Naive thymus-derived CD4-positive, alpha-beta T cell (primary cell): ENCODE measurements at regions not wholly inside any gene's neighbourhood (a gene's known extent, or its start where the extent isn't known, plus 50 kb on each side); places are given as distances from the start of the nearest gene placed in this dataset.

Source experiments
- ATAC-seq: fragments of 150-1000 bp; cut with Tn5 transposase; 2 replicates; pipeline ENCODE4 v1.10.0; 2021; ENCODE audit warnings: mild to moderate bottlenecking, moderate library complexity
- CTCF ChIA-PET: fragments of 350-600 bp; sonication (Branson Sonifier 250); formaldehyde crosslinking; loops from one replicate; lab custom pipeline; 2021; ENCODE audit warnings: antibody characterized with exemption; lab: Charles Lee
- POLR2A ChIA-PET: fragments of 350-600 bp; sonication (Branson Sonifier 250); formaldehyde crosslinking; loops from one replicate; lab custom pipeline; 2021; ENCODE audit warnings: antibody characterized with exemption, inconsistent platforms; lab: Charles Lee
- DNase-seq, 9 donors: peaks; one replicate each; pipeline versions ENCODE4 v3.0.0 to v3.0.0-alpha.2; 2020 to 2022; ENCODE audit warnings: mixed read lengths in 1 of 9
- H3K27ac ChIP-seq: one replicate; pipeline ENCODE4 v1.7.0; 2013; ENCODE audit warnings: mild to moderate bottlenecking, low read depth, low read length, moderate library complexity
- H3K27me3 ChIP-seq, 2 donors: one replicate each; pipeline ENCODE4 v1.7.0; 2013; ENCODE audit warnings: low read length in 2 of 2, mild to moderate bottlenecking in 2 of 2, moderate library complexity in 2 of 2; ENCODE audit not compliant: control insufficient read depth in 2 of 2, insufficient read depth in 2 of 2
- H3K36me3 ChIP-seq, 3 experiments: 1 replicate in 2 of 3; 2 replicates in 1 of 3; pipeline ENCODE4 v1.7.0; 2013; ENCODE audit warnings: low read length in 3 of 3, mild to moderate bottlenecking in 3 of 3, moderate library complexity in 1 of 3; ENCODE audit not compliant: insufficient read depth in 3 of 3, control insufficient read depth in 2 of 3
- H3K4me1 ChIP-seq, 2 donors: one replicate each; pipeline ENCODE4 v1.7.0; 2013; ENCODE audit warnings: low read length in 2 of 2, mild to moderate bottlenecking in 2 of 2, moderate library complexity in 1 of 2; ENCODE audit not compliant: control insufficient read depth in 2 of 2, insufficient read depth in 2 of 2
- H3K4me3 ChIP-seq: 2 replicates; pipeline ENCODE4 v1.7.0; 2013; ENCODE audit warnings: mild to moderate bottlenecking, low read length
- H3K9me3 ChIP-seq, 3 experiments: 1 replicate in 2 of 3; 2 replicates in 1 of 3; pipeline ENCODE4 v1.7.0; 2013; ENCODE audit warnings: low read length in 3 of 3; ENCODE audit not compliant: control insufficient read depth in 2 of 3
- H3K27ac Mint-ChIP-seq, 9 donors: one replicate each; pipeline ENCODE4 v1.8.0; 2020 to 2022; ENCODE audit warnings: mixed read lengths in 9 of 9, mild to moderate bottlenecking in 8 of 9, moderate library complexity in 5 of 9, inconsistent platforms in 2 of 9
- H3K27me3 Mint-ChIP-seq, 5 donors: one replicate each; pipeline ENCODE4 v1.8.0; 2021 to 2022; ENCODE audit warnings: mixed read lengths in 5 of 5, mild to moderate bottlenecking in 1 of 5
- H3K36me3 Mint-ChIP-seq, 5 donors: one replicate each; pipeline ENCODE4 v1.8.0; 2020 to 2022; ENCODE audit warnings: mixed read lengths in 5 of 5, mild to moderate bottlenecking in 3 of 5, inconsistent platforms in 1 of 5
- H3K4me1 Mint-ChIP-seq, 7 donors: one replicate each; pipeline ENCODE4 v1.8.0; 2020 to 2022; ENCODE audit warnings: mixed read lengths in 7 of 7, mild to moderate bottlenecking in 3 of 7, inconsistent platforms in 1 of 7
- H3K4me3 Mint-ChIP-seq, 10 donors: one replicate each; pipeline ENCODE4 v1.8.0; 2020 to 2022; ENCODE audit warnings: mild to moderate bottlenecking in 10 of 10, mixed read lengths in 10 of 10, moderate library complexity in 6 of 10, inconsistent platforms in 2 of 10
- H3K9me3 Mint-ChIP-seq, 11 donors: one replicate each; pipeline ENCODE4 v1.8.0; 2020 to 2022; ENCODE audit warnings: mixed read lengths in 11 of 11, mild to moderate bottlenecking in 4 of 11, inconsistent platforms in 1 of 11, moderate library complexity in 1 of 11
- intact Hi-C, 2 donors: fragments of 100-400 bp; cut with micrococcal nuclease; formaldehyde crosslinking; loops; one replicate each; pipeline ENCODE4 v1.15.1; 2023

- no peak for ATAC-seq
- intact Hi-C loops, result no loop called here
- H3K27me3 Mint-ChIP-seq, result peaks cover 0 to 20% (median 10%) of the 10 kb centered on the region in 5 donors
Measured at GRCh38 chr3:102329561-102329960, 105.3 kb upstream of the ZPLD1 start.

GRCh38 chr3:102332205-102332604 is 102.6 kb upstream of the ZPLD1 start:
- ATAC-seq, result no peak
- H3K36me3 Mint-ChIP-seq, result no peaks in the 10 kb centered on the region
- no peaks in the 10 kb centered on the region for H3K4me1 Mint-ChIP-seq
- Histone ChIP-seq H3K36me3 (no peaks in the 10 kb centered on the region), H3K4me1 (no peaks in the 10 kb centered on the region), H3K27me3 (peaks cover 0 to 5% of the 10 kb centered on the region in 2 donors), H3K4me3 (no peak overlapping the region), H3K27ac (no peak overlapping the region), H3K9me3 (no peaks in the 10 kb centered on the region)
- H3K4me3 Mint-ChIP-seq, result no peak overlapping the region
- ChIA-PET POLR2A (no interaction called here), CTCF (no interaction called here)
- no peak for DNase-seq
- peaks cover 0 to 26% (median 6%) of the 10 kb centered on the region in 5 donors for H3K27me3 Mint-ChIP-seq
- no peak overlapping the region for H3K27ac Mint-ChIP-seq
- intact Hi-C loops, result no loop called here
- H3K9me3 Mint-ChIP-seq, result no peaks in the 10 kb centered on the region

More at GRCh38 chr3:102329561-102329960, 105.3 kb upstream of the ZPLD1 start:
- H3K4me3 ChIP-seq, result no peak overlapping the region
- no peak overlapping the region for H3K27ac ChIP-seq
- H3K9me3 ChIP-seq, result no peaks in the 10 kb centered on the region
- no peaks in the 10 kb centered on the region for H3K4me1 ChIP-seq
- H3K9me3 Mint-ChIP-seq, result no peaks in the 10 kb centered on the region
- DNase-seq, result no peak
- no peak overlapping the region for H3K27ac Mint-ChIP-seq
- ChIA-PET CTCF (no interaction called here), POLR2A (no interaction called here)
- H3K36me3 Mint-ChIP-seq, result no peaks in the 10 kb centered on the region
- no peak overlapping the region for H3K4me3 Mint-ChIP-seq
- H3K27me3 ChIP-seq, result peaks cover 0 to 5% of the 10 kb centered on the region in 2 donors
- H3K4me1 Mint-ChIP-seq, result no peaks in the 10 kb centered on the region
- H3K36me3 ChIP-seq, result no peaks in the 10 kb centered on the region

GRCh38 chr3:102332934-102333333 is 101.9 kb upstream of the ZPLD1 start:
- CTCF ChIA-PET, result no interaction called here
- no peak for ATAC-seq

GRCh38 chr3:102336130-102336529 is 98.7 kb upstream of the ZPLD1 start:
- no peaks in the 10 kb centered on the region for H3K36me3 ChIP-seq
- ChIA-PET CTCF (no interaction called here), POLR2A (no interaction called here)
- ATAC-seq (no peak), DNase-seq (no peak)
- H3K27me3 ChIP-seq, result no peaks in the 10 kb centered on the region
- Mint-ChIP-seq H3K36me3 (no peaks in the 10 kb centered on the region), H3K27ac (no peak overlapping the region), H3K9me3 (no peaks in the 10 kb centered on the region), H3K27me3 (peaks cover 3 to 37% (median 13%) of the 10 kb centered on the region in 5 donors), H3K4me1 (no peaks in the 10 kb centered on the region), H3K4me3 (no peak overlapping the region)
- intact Hi-C loops, result no loop called here
- H3K4me3 ChIP-seq, result no peak overlapping the region
- H3K4me1 ChIP-seq, result no peaks in the 10 kb centered on the region
- no peaks in the 10 kb centered on the region for H3K9me3 ChIP-seq
- no peak overlapping the region for H3K27ac ChIP-seq

More at GRCh38 chr3:102332934-102333333, 101.9 kb upstream of the ZPLD1 start:
- Histone ChIP-seq H3K9me3 (no peaks in the 10 kb centered on the region), H3K36me3 (no peaks in the 10 kb centered on the region), H3K27ac (no peak overlapping the region), H3K4me1 (no peaks in the 10 kb centered on the region), H3K4me3 (no peak overlapping the region), H3K27me3 (peaks cover 0 to 5% of the 10 kb centered on the region in 2 donors)
- no peak for DNase-seq
- no peaks in the 10 kb centered on the region for H3K36me3 Mint-ChIP-seq
- peaks cover 0 to 34% (median 6%) of the 10 kb centered on the region in 5 donors for H3K27me3 Mint-ChIP-seq
- POLR2A ChIA-PET, result no interaction called here
- no peaks in the 10 kb centered on the region for H3K4me1 Mint-ChIP-seq
- H3K27ac Mint-ChIP-seq, result no peak overlapping the region
- intact Hi-C loops, result no loop called here
- H3K4me3 Mint-ChIP-seq, result no peak overlapping the region
- H3K9me3 Mint-ChIP-seq, result no peaks in the 10 kb centered on the region

- peaks cover 7 to 39% (median 21%) of the 10 kb centered on the region in 5 donors for H3K27me3 Mint-ChIP-seq
- no peak overlapping the region for H3K4me3 Mint-ChIP-seq
- POLR2A ChIA-PET, result no interaction called here
Measured at GRCh38 chr3:102339671-102340070, 95.1 kb upstream of the ZPLD1 start.

GRCh38 chr3:102346897-102347296 is 87.9 kb upstream of the ZPLD1 start:
- no peak overlapping the region for H3K4me3 Mint-ChIP-seq
- no peaks in the 10 kb centered on the region for H3K9me3 ChIP-seq
- no peaks in the 10 kb centered on the region for H3K4me1 ChIP-seq
- no peak overlapping the region for H3K4me3 ChIP-seq
- peaks cover 0 to 3% (median 0%) of the 10 kb centered on the region in 11 donors for H3K9me3 Mint-ChIP-seq
- H3K27ac ChIP-seq, result no peak overlapping the region
- POLR2A ChIA-PET, result no interaction called here
- H3K4me1 Mint-ChIP-seq, result no peaks in the 10 kb centered on the region
- no peak for DNase-seq
- intact Hi-C loops, result no loop called here
- H3K36me3 ChIP-seq, result no peaks in the 10 kb centered on the region
- no peaks in the 10 kb centered on the region for H3K27me3 ChIP-seq
- H3K36me3 Mint-ChIP-seq, result no peaks in the 10 kb centered on the region
- H3K27ac Mint-ChIP-seq, result no peak overlapping the region
- CTCF ChIA-PET, result no interaction called here
- peaks cover 18 to 35% (median 30%) of the 10 kb centered on the region in 5 donors for H3K27me3 Mint-ChIP-seq
- no peak for ATAC-seq

More at GRCh38 chr3:102339671-102340070, 95.1 kb upstream of the ZPLD1 start:
- ATAC-seq, result no peak
- Mint-ChIP-seq H3K36me3 (no peaks in the 10 kb centered on the region), H3K9me3 (peaks cover 0 to 2% (median 0%) of the 10 kb centered on the region in 11 donors), H3K4me1 (no peaks in the 10 kb centered on the region), H3K27ac (no peak overlapping the region)
- Histone ChIP-seq H3K36me3 (no peaks in the 10 kb centered on the region), H3K4me3 (no peak overlapping the region), H3K27me3 (no peaks in the 10 kb centered on the region), H3K4me1 (no peaks in the 10 kb centered on the region), H3K27ac (no peak overlapping the region), H3K9me3 (no peaks in the 10 kb centered on the region)
- CTCF ChIA-PET, result interaction anchor here (1.3 kb wide), 1 partner anchor 75 kb away, joined by 3 read pairs; no protein-coding TSS in a partner anchor
- intact Hi-C loops, result no loop called here
- DNase-seq, result no peak

- Histone ChIP-seq H3K4me1 (no peaks in the 10 kb centered on the region), H3K9me3 (no peaks in the 10 kb centered on the region), H3K36me3 (no peaks in the 10 kb centered on the region), H3K27ac (no peak overlapping the region), H3K4me3 (no peak overlapping the region), H3K27me3 (no peaks in the 10 kb centered on the region)
- H3K27ac Mint-ChIP-seq, result no peak overlapping the region
- H3K27me3 Mint-ChIP-seq, result peaks cover 16 to 30% (median 26%) of the 10 kb centered on the region in 5 donors
- H3K9me3 Mint-ChIP-seq, result peaks cover 0 to 3% (median 0%) of the 10 kb centered on the region in 11 donors
- ATAC-seq, result no peak
- ChIA-PET POLR2A (no interaction called here), CTCF (no interaction called here)
- H3K4me1 Mint-ChIP-seq, result peaks cover 0 to 4% (median 0%) of the 10 kb centered on the region in 7 donors
- no peak for DNase-seq
- intact Hi-C loops, result no loop called here
- no peaks in the 10 kb centered on the region for H3K36me3 Mint-ChIP-seq
- no peak overlapping the region for H3K4me3 Mint-ChIP-seq
Measured at GRCh38 chr3:102348904-102349303, 85.9 kb upstream of the ZPLD1 start.
